WTC11 (cell line): ENCODE measurements at regions not wholly inside any gene's neighbourhood (a gene's known extent, or its start where the extent isn't known, plus 50 kb on each side); places are given as distances from the start of the nearest gene placed in this dataset.

Experiments
- ATAC-seq: fragments of 200-7000 bp; cut with Tn5 transposase; 2 replicates; pipeline ENCODE4 v1.10.0; 2021; ENCODE audit warnings: mild to moderate bottlenecking, moderate library complexity
- CTCF ChIA-PET: fragments of 300-600 bp; sonication (Branson Sonifier 250); formaldehyde crosslinking; loops from one replicate; lab custom pipeline; 2021; ENCODE audit warnings: antibody characterized with exemption; lab: Charles Lee
- POLR2A ChIA-PET: fragments of 350-600 bp; sonication (Branson Sonifier 250); formaldehyde crosslinking; loops from one replicate; lab custom pipeline; 2021; ENCODE audit warnings: antibody characterized with exemption; lab: Charles Lee
- DNase-seq: peaks from one replicate; pipeline ENCODE4 v3.0.0; 2021; ENCODE audit warnings: low spot score
- H3K27ac Mint-ChIP-seq: 2 replicates; pipeline ENCODE4 v1.8.0; 2021; ENCODE audit warnings: mixed read lengths
- H3K27me3 Mint-ChIP-seq: 2 replicates; pipeline ENCODE4 v1.8.0; 2021; ENCODE audit warnings: low read depth, mild to moderate bottlenecking, moderate library complexity, mixed read lengths
- H3K36me3 Mint-ChIP-seq: 2 replicates; pipeline ENCODE4 v1.8.0; 2021; ENCODE audit warnings: mixed read lengths
- H3K4me1 Mint-ChIP-seq: 2 replicates; pipeline ENCODE4 v1.8.0; 2022; ENCODE audit warnings: mixed read lengths
- H3K4me3 Mint-ChIP-seq: 2 replicates; pipeline ENCODE4 v1.8.0; 2021; ENCODE audit warnings: mild to moderate bottlenecking, moderate library complexity, mixed read lengths
- H3K9me3 Mint-ChIP-seq: 2 replicates; pipeline ENCODE4 v1.8.0; 2021; ENCODE audit warnings: mixed read lengths
- ELF4 ChIP-seq: sonication (generic); formaldehyde crosslinking; IDR thresholded peaks from 2 replicates; pipeline ENCODE4 v1.8.1; 2022; ENCODE audit warnings: low read depth, mild to moderate bottlenecking, moderate library complexity, missing genetic modification reagents
- ESRRA ChIP-seq: sonication (generic); formaldehyde crosslinking; IDR thresholded peaks from 2 replicates; pipeline ENCODE4 v1.8.1; 2022; ENCODE audit warnings: mild to moderate bottlenecking, missing genetic modification reagents, borderline replicate concordance
- GABPB1 ChIP-seq: sonication (generic); formaldehyde crosslinking; IDR thresholded peaks from 2 replicates; pipeline ENCODE4 v1.8.1; 2023; ENCODE audit warnings: mild to moderate bottlenecking, missing genetic modification reagents
- GRHL2 ChIP-seq: fragments of 250-450 bp; sonication (Bioruptor Pico); IDR thresholded peaks from 2 replicates; pipeline ENCODE4 v1.8.0; 2022; ENCODE audit warnings: mild to moderate bottlenecking, moderate library complexity; ENCODE audit not compliant: insufficient replicate concordance, severe bottlenecking
- HMGXB4 ChIP-seq: sonication (generic); formaldehyde crosslinking; IDR thresholded peaks from 2 replicates; pipeline ENCODE4 v1.8.1; 2023; ENCODE audit warnings: mild to moderate bottlenecking, moderate library complexity, missing genetic modification reagents
- JAZF1 ChIP-seq: fragments of 250-450 bp; sonication (Bioruptor Pico); IDR thresholded peaks from 2 replicates; pipeline ENCODE4 v1.9.0; 2021; ENCODE audit warnings: moderate library complexity, mild to moderate bottlenecking, inconsistent platforms
- MYBL2 ChIP-seq: sonication (generic); formaldehyde crosslinking; IDR thresholded peaks from 2 replicates; pipeline ENCODE4 v1.8.1; 2023; ENCODE audit warnings: mild to moderate bottlenecking, moderate library complexity, missing genetic modification reagents
- NFYB ChIP-seq: sonication (generic); formaldehyde crosslinking; conservative IDR thresholded peaks from 2 replicates; pipeline ENCODE4 v1.8.0; 2022; ENCODE audit warnings: low read depth, missing genetic modification reagents
- NR1H2 ChIP-seq: sonication (generic); formaldehyde crosslinking; IDR thresholded peaks from 2 replicates; pipeline ENCODE4 v1.9.0; 2021; ENCODE audit warnings: mild to moderate bottlenecking, moderate library complexity, missing genetic modification reagents
- RELA ChIP-seq: sonication (generic); formaldehyde crosslinking; IDR thresholded peaks from 2 replicates; pipeline ENCODE4 v1.8.1; 2022; ENCODE audit warnings: missing genetic modification reagents, mild to moderate bottlenecking, borderline replicate concordance
- USF1 ChIP-seq: sonication (generic); formaldehyde crosslinking; IDR thresholded peaks from 2 replicates; pipeline ENCODE4 v1.8.0; 2022; ENCODE audit warnings: mild to moderate bottlenecking, missing genetic modification reagents
- ZBTB21 ChIP-seq: sonication (generic); formaldehyde crosslinking; IDR thresholded peaks from 2 replicates; pipeline ENCODE4 v1.8.1; 2023; ENCODE audit warnings: mild to moderate bottlenecking, missing genetic modification reagents, borderline replicate concordance
- ZNF532 ChIP-seq: fragments of 250-450 bp; sonication (Bioruptor Pico); IDR thresholded peaks from 2 replicates; pipeline ENCODE4 v1.9.0; 2021; ENCODE audit warnings: mild to moderate bottlenecking, borderline replicate concordance

- Mint-ChIP-seq H3K4me3 (no peak overlapping the region), H3K4me1 (peaks cover 13% of the 10 kb centered on the region), H3K36me3 (no peaks in the 10 kb centered on the region), H3K9me3 (no peaks in the 10 kb centered on the region), H3K27ac (no peak overlapping the region), H3K27me3 (peaks cover 36% of the 10 kb centered on the region)
- ATAC-seq (no peak), DNase-seq (no peak)
- CTCF ChIA-PET, result interaction anchor here (1.3 kb wide), 1 partner anchor 9 kb away, joined by 4 read pairs; no protein-coding TSS in a partner anchor
- TF ChIP-seq ZBTB21 (CRISPR knock-in tag), result no peak
- POLR2A ChIA-PET, result no interaction called here
Observed at GRCh38 chr5:135188233-135188914, 154.3 kb upstream of the PITX1 start.

- no peak overlapping the region for H3K27ac Mint-ChIP-seq
- H3K27me3 Mint-ChIP-seq, result peaks cover 21% of the 10 kb centered on the region
- H3K4me1 Mint-ChIP-seq, result peaks cover 13% of the 10 kb centered on the region
- no peaks in the 10 kb centered on the region for H3K36me3 Mint-ChIP-seq
- no peaks in the 10 kb centered on the region for H3K9me3 Mint-ChIP-seq
- DNase-seq (no peak), ATAC-seq (no peak)
- H3K4me3 Mint-ChIP-seq, result no peak overlapping the region
- TF ChIP-seq ZNF532 (CRISPR knock-in tag) (no peak), MYBL2 (CRISPR knock-in tag) (no peak), RELA (CRISPR knock-in tag) (no peak), HMGXB4 (CRISPR knock-in tag) (no peak), GABPB1 (CRISPR knock-in tag) (no peak), NFYB (no peak), NR1H2 (CRISPR knock-in tag) (no peak), GRHL2 (no peak), USF1 (CRISPR knock-in tag) (no peak), ESRRA (CRISPR knock-in tag) (no peak), JAZF1 (CRISPR knock-in tag) (no peak)
- CTCF ChIA-PET, result interaction anchor here (0.7 to 1.5 kb wide), 2 partner anchors 12 to 270 kb away, joined by 4 read pairs; no protein-coding TSS in a partner anchor
- POLR2A ChIA-PET, result no interaction called here
Observed at GRCh38 chr5:135186662-135187522, 152.9 kb upstream of the PITX1 start.

GRCh38 chr5:135185481-135186065 is 151.5 kb upstream of the PITX1 start:
- ATAC-seq, result no peak

More at GRCh38 chr5:135185481-135186065, 151.5 kb upstream of the PITX1 start:
- H3K36me3 Mint-ChIP-seq, result no peaks in the 10 kb centered on the region
- no peak overlapping the region for H3K27ac Mint-ChIP-seq
- no peak overlapping the region for H3K4me3 Mint-ChIP-seq
- no peak for TF ChIP-seq ELF4 (CRISPR knock-in tag)
- TF ChIP-seq, all 79 proteins: peak for 0
- H3K27me3 Mint-ChIP-seq, result peaks cover 11% of the 10 kb centered on the region
- DNase-seq, result no peak
- ChIA-PET POLR2A (no interaction called here), CTCF (interaction anchor here (1.5 kb wide), 1 partner anchor 11 kb away, joined by 4 read pairs; no protein-coding TSS in a partner anchor)
- H3K4me1 Mint-ChIP-seq, result peaks cover 8% of the 10 kb centered on the region
- H3K9me3 Mint-ChIP-seq, result no peaks in the 10 kb centered on the region
